Spleen (tissue), 7 donors: ENCODE measurements at regions not wholly inside any gene's neighbourhood (a gene's known extent, or its start where the extent isn't known, plus 50 kb on each side); places are given as distances from the start of the nearest gene placed in this dataset.

Source experiments
- CTCF ChIP-seq, 11 experiments: fragments of 200-600 bp in 7 of 11; fragments of 450-650 bp in 4 of 11; sonication (generic) in 4 of 11; IDR thresholded peaks in 8 of 11; conservative IDR thresholded peaks in 3 of 11; 1 replicate in 7 of 11; 2 replicates in 4 of 11; pipeline versions ENCODE4 v1.4.0 to v1.8.0; 2016 to 2021; ENCODE audit warnings: antibody characterized with exemption in 11 of 11, inconsistent platforms in 4 of 11, mild to moderate bottlenecking in 1 of 11
- POLR2A ChIP-seq, 3 donors: fragments of 450-650 bp; IDR thresholded peaks; one replicate each; pipeline ENCODE4 v1.5.1; 2017; ENCODE audit warnings: antibody characterized with exemption in 3 of 3, mild to moderate bottlenecking in 1 of 3
- POLR2AphosphoS5 ChIP-seq, 3 donors: sonication (generic); formaldehyde crosslinking; IDR thresholded peaks; one replicate each; pipeline ENCODE4 v1.5.1; 2017; ENCODE audit warnings: antibody characterized with exemption in 3 of 3
- donor health status: DM: no; HTN: no; CAD: no; lungs with moderate emphysema.
- donor health status: DM: no; HTN: no; CAD: no.
- donor health status: DM: no; HTN: no; CAD: no.

GRCh38 chr4:32147446-32148085, 1427.4 kb downstream of the PCDH7 start:
- TF ChIP-seq CTCF (IDR thresholded peaks at IDR 0.05 in 8 of 11, conservative IDR thresholded peaks at IDR 0.05 in 3 of 11) (no peak), POLR2AphosphoS5 (IDR thresholded peaks at IDR 0.05) (no peak), POLR2A (IDR thresholded peaks at IDR 0.05) (no peak)
